Liver (tissue), 7 donors: ENCODE measurements at regions not wholly inside any gene's neighbourhood (a gene's known extent, or its start where the extent isn't known, plus 50 kb on each side); places are given as distances from the start of the nearest gene placed in this dataset.
A peak's percentile ranks its signal among the peaks of the same experiment; 100 is the strongest.
"Not testable (repeated sequence)": the region's sequence is repeated elsewhere in the genome, so short reads cannot be mapped to it uniquely, and the experiment has no call there.

Source experiments
- DNase-seq: peaks from one replicate; pipeline ENCODE4 v3.0.0-alpha.2; 2017; ENCODE audit warnings: low spot score
- H3K27ac ChIP-seq, 2 donors: one replicate each; pipeline ENCODE4 v1.7.0; 2013; ENCODE audit warnings: inconsistent platforms in 2 of 2, low read length in 2 of 2, control low read depth in 1 of 2, low read depth in 1 of 2, mild to moderate bottlenecking in 1 of 2
- H3K27me3 ChIP-seq, 4 donors: one replicate each; pipeline versions ENCODE4 v1.6.1 to v1.7.0; 2013; ENCODE audit warnings: low read length in 3 of 4, inconsistent platforms in 1 of 4, mild to moderate bottlenecking in 1 of 4, moderate library complexity in 1 of 4; ENCODE audit not compliant: control insufficient read depth in 4 of 4, insufficient read depth in 4 of 4
- H3K36me3 ChIP-seq, 4 donors: one replicate each; pipeline versions ENCODE4 v1.6.1 to v1.7.0; 2013; ENCODE audit warnings: low read length in 3 of 4, mild to moderate bottlenecking in 3 of 4, low read depth in 1 of 4, moderate library complexity in 1 of 4; ENCODE audit not compliant: control insufficient read depth in 4 of 4, insufficient read depth in 3 of 4
- H3K4me1 ChIP-seq, 4 donors: one replicate each; pipeline versions ENCODE4 v1.6.1 to v1.7.0; 2013; ENCODE audit warnings: low read length in 3 of 4, mild to moderate bottlenecking in 3 of 4, moderate library complexity in 1 of 4; ENCODE audit not compliant: control insufficient read depth in 4 of 4, insufficient read depth in 4 of 4
- H3K4me3 ChIP-seq, 3 donors: one replicate each; pipeline versions ENCODE4 v1.6.1 to v1.7.0; 2013; ENCODE audit warnings: low read length in 3 of 3, control low read depth in 1 of 3, low read depth in 1 of 3, mild to moderate bottlenecking in 1 of 3
- H3K9ac ChIP-seq, 2 donors: one replicate each; pipeline ENCODE4 v1.7.0; 2013; ENCODE audit warnings: low read length in 2 of 2, mild to moderate bottlenecking in 2 of 2, moderate library complexity in 2 of 2, control low read depth in 1 of 2, low read depth in 1 of 2
- H3K9me3 ChIP-seq, 4 donors: one replicate each; pipeline versions ENCODE4 v1.6.1 to v1.7.0; 2013; ENCODE audit warnings: low read length in 3 of 4; ENCODE audit not compliant: control insufficient read depth in 4 of 4
- FOXA2 ChIP-seq: IDR thresholded peaks from 2 replicates; pipeline ENCODE4 v1.6.1; 2016; ENCODE audit warnings: antibody characterized with exemption
- HNF4A ChIP-seq, 2 donors: conservative IDR thresholded peaks; 2 replicates each; pipeline ENCODE4 v1.6.1; 2016; ENCODE audit warnings: antibody characterized with exemption in 2 of 2, mild to moderate bottlenecking in 2 of 2
- JUND ChIP-seq, 2 donors: IDR thresholded peaks; 2 replicates each; pipeline ENCODE4 v1.6.1; 2016; ENCODE audit warnings: antibody characterized with exemption in 2 of 2
- MAX ChIP-seq: IDR thresholded peaks from 2 replicates; pipeline ENCODE4 v1.6.1; 2016; ENCODE audit warnings: antibody characterized with exemption
- NR2F2 ChIP-seq: IDR thresholded peaks from 2 replicates; pipeline ENCODE4 v1.6.1; 2016; ENCODE audit warnings: antibody characterized with exemption
- RAD21 ChIP-seq, 2 donors: IDR thresholded peaks; 2 replicates each; pipeline ENCODE4 v1.6.1; 2016; ENCODE audit warnings: antibody characterized with exemption in 2 of 2, mild to moderate bottlenecking in 2 of 2
- RXRA ChIP-seq, 2 donors: IDR thresholded peaks; 2 replicates each; pipeline ENCODE4 v1.6.1; 2017 to 2018; ENCODE audit warnings: antibody characterized with exemption in 2 of 2, mild to moderate bottlenecking in 1 of 2
- TAF1 ChIP-seq: conservative IDR thresholded peaks from 2 replicates; pipeline ENCODE4 v1.6.1; 2016; ENCODE audit warnings: antibody characterized with exemption, mild to moderate bottlenecking
- YY1 ChIP-seq: IDR thresholded peaks from 2 replicates; pipeline ENCODE4 v1.6.1; 2016; ENCODE audit warnings: antibody characterized with exemption, mild to moderate bottlenecking
- ZBTB33 ChIP-seq: IDR thresholded peaks from 2 replicates; pipeline ENCODE4 v1.6.1; 2016; ENCODE audit warnings: antibody characterized with exemption
- WGBS: extraction: QIAGEN DNeasy Blood & Tissue Kit; methylation state at CpG from one replicate; pipeline ENCODE4 v1.1.7; 2013; 5-methylcytosine and 5-hydroxymethylcytosine counted together
- donor health status: healthy.
- donor health status: healthy.
- donor health status: healthy.
- donor health status: healthy.

- Histone ChIP-seq H3K4me3 (no peak overlapping the region), H3K9me3 (no peaks in the 10 kb centered on the region), H3K36me3 (no peaks in the 10 kb centered on the region), H3K27ac (no peak overlapping the region), H3K27me3 (no peaks in the 10 kb centered on the region), H3K9ac (no peak overlapping the region), H3K4me1 (peaks cover 3 to 27% (median 23%) of the 10 kb centered on the region in 4 donors)
- no peak for DNase-seq
- TF ChIP-seq RXRA (IDR thresholded peaks at IDR 0.05) (no peak), NR2F2 (no peak), YY1 (no peak), FOXA2 (no peak), MAX (no peak), HNF4A (conservative IDR thresholded peaks at IDR 0.05) (no peak), ZBTB33 (no peak), JUND (IDR thresholded peaks at IDR 0.05) (no peak)
- WGBS, result 94% methylated on average over 6 of the region's 6 CpGs
These were observed 57.8 kb upstream of the TNKS2 start for GRCh38 chr10:91740353-91740924.

GRCh38 chr10:91732265-91732664 lies 66.0 kb upstream of the TNKS2 start:
- not testable (repeated sequence) for DNase-seq, H3K4me3 ChIP-seq, H3K36me3 ChIP-seq, H3K4me1 ChIP-seq, H3K27ac ChIP-seq, H3K9me3 ChIP-seq, H3K9ac ChIP-seq, H3K27me3 ChIP-seq
- WGBS, result 95% methylated on average over 3 of the region's 3 CpGs

- H3K36me3 ChIP-seq, H3K4me3 ChIP-seq, H3K27ac ChIP-seq, DNase-seq, H3K9ac ChIP-seq, H3K27me3 ChIP-seq, H3K9me3 ChIP-seq: not testable (repeated sequence)
- peaks cover 0 to 15% (median 9%) of the 10 kb centered on the region in 4 donors for H3K4me1 ChIP-seq
These were observed 68.9 kb upstream of the TNKS2 start for GRCh38 chr10:91729339-91729738.

GRCh38 chr10:91726355-91726754 lies 71.9 kb upstream of the TNKS2 start:
- H3K9me3 ChIP-seq, result no peaks in the 10 kb centered on the region
- no peaks in the 10 kb centered on the region for H3K36me3 ChIP-seq
- DNase-seq, result no peak
- no peak overlapping the region for H3K9ac ChIP-seq
- H3K4me3 ChIP-seq, result no peak overlapping the region
- peaks cover 1 to 18% (median 9%) of the 10 kb centered on the region in 4 donors for H3K4me1 ChIP-seq
- no peaks in the 10 kb centered on the region for H3K27me3 ChIP-seq
- peak overlapping the region in 1 of 2 donors; percentile 18 for H3K27ac ChIP-seq
- WGBS, result 62% methylated on average over 2 of the region's 2 CpGs
- TF ChIP-seq YY1, result no peak
- TF ChIP-seq HNF4A (conservative IDR thresholded peaks at IDR 0.05), result peak; percentile 36 to 72
- TF ChIP-seq TAF1, result no peak
- no peak for TF ChIP-seq NR2F2
- TF ChIP-seq RXRA (IDR thresholded peaks at IDR 0.05), result peak in 1 of 2 donors; percentile 20
- peak in 1 of 2 donors; percentile 22 for TF ChIP-seq RAD21 (IDR thresholded peaks at IDR 0.05)
